PC-9 (cell line): ENCODE measurements at regions not wholly inside any gene's neighbourhood (a gene's known extent, or its start where the extent isn't known, plus 50 kb on each side); places are given as distances from the start of the nearest gene placed in this dataset.

Source experiments
- BruUV-seq: library from RNA; stranded (reverse); fragments of 400-500 nt; replicated peaks from 2 replicates; lab custom pipeline; 2021; lab: Mats Ljungman, UMichigan
- CTCF ChIA-PET: fragments of 300-600 bp; sonication (Branson Sonifier 250); formaldehyde crosslinking; loops from one replicate; lab custom pipeline; 2022; ENCODE audit warnings: antibody characterized with exemption; lab: Charles Lee
- POLR2A ChIA-PET: fragments of 300-600 bp; sonication (Branson Sonifier 250); formaldehyde crosslinking; loops from one replicate; lab custom pipeline; 2022; ENCODE audit warnings: antibody characterized with exemption; ENCODE audit not compliant: unreplicated experiment; lab: Charles Lee
- DNase-seq, 2 experiments: peaks; one replicate each; pipeline versions ENCODE4 v3.0.0 to v3.0.0-alpha.2; 2015 to 2022; ENCODE audit warnings: mixed read lengths in 1 of 2
- H2AFZ ChIP-seq: fragments of 200-600 bp; sonication (generic); 2 replicates; pipeline ENCODE4 v1.8.1; 2017; ENCODE audit warnings: antibody characterized with exemption
- H3F3A ChIP-seq: fragments of 200-600 bp; sonication (generic); 2 replicates; pipeline ENCODE4 v1.8.1; 2017; ENCODE audit warnings: antibody characterized with exemption, mild to moderate bottlenecking, low read depth; ENCODE audit not compliant: insufficient read depth
- H3K27ac ChIP-seq: fragments of 200-600 bp; sonication (generic); 2 replicates; pipeline ENCODE4 v1.6.1; 2016; ENCODE audit warnings: mixed run types
- H3K27me3 ChIP-seq: fragments of 200-600 bp; sonication (generic); 2 replicates; pipeline ENCODE4 v1.6.1; 2016; ENCODE audit warnings: low read depth, mixed run types; ENCODE audit not compliant: insufficient read depth
- H3K36me3 ChIP-seq: fragments of 200-600 bp; sonication (generic); 2 replicates; pipeline ENCODE4 v1.6.1; 2016; ENCODE audit warnings: low read depth, mixed run types
- H3K4me1 ChIP-seq: fragments of 200-600 bp; sonication (generic); replicated peaks from 2 replicates; pipeline ENCODE4 v1.6.1; 2016; ENCODE audit warnings: mixed run types; ENCODE audit not compliant: insufficient read depth
- H3K4me2 ChIP-seq: fragments of 200-600 bp; sonication (generic); 2 replicates; pipeline ENCODE4 v1.6.1; 2017; ENCODE audit warnings: mixed run types
- H3K4me3 ChIP-seq: fragments of 200-600 bp; sonication (generic); 2 replicates; pipeline ENCODE4 v1.6.1; 2016; ENCODE audit warnings: mixed run types
- H3K79me2 ChIP-seq: fragments of 200-600 bp; sonication (generic); 2 replicates; pipeline ENCODE4 v1.6.1; 2017; ENCODE audit warnings: low read depth, mixed run types
- H3K9me2 ChIP-seq: fragments of 200-600 bp; sonication (generic); 2 replicates; pipeline ENCODE4 v1.8.1; 2017; ENCODE audit warnings: mild to moderate bottlenecking; ENCODE audit not compliant: insufficient read depth
- H3K9me3 ChIP-seq: fragments of 200-600 bp; sonication (generic); 2 replicates; pipeline ENCODE4 v1.8.1; 2016; ENCODE audit warnings: low read depth; ENCODE audit not compliant: insufficient read depth
- H4K20me1 ChIP-seq: fragments of 200-600 bp; sonication (generic); 2 replicates; pipeline ENCODE4 v1.8.1; 2017; ENCODE audit not compliant: insufficient read depth
- CTCF ChIP-seq: fragments of 200-600 bp; sonication (generic); conservative IDR thresholded peaks from 2 replicates; pipeline ENCODE4 v1.6.1; 2017; ENCODE audit warnings: mixed run types, antibody characterized with exemption, mild to moderate bottlenecking, moderate library complexity
- EZH2 ChIP-seq: fragments of 200-600 bp; sonication (generic); IDR thresholded peaks from 2 replicates; pipeline ENCODE4 v1.8.0; 2017; ENCODE audit warnings: antibody characterized with exemption, low read depth
- intact Hi-C: fragments of 100-400 bp; cut with micrococcal nuclease; formaldehyde crosslinking; loops from one replicate; pipeline ENCODE4 v1.10.0; 2022; ENCODE audit not compliant: unreplicated experiment

DNA sequence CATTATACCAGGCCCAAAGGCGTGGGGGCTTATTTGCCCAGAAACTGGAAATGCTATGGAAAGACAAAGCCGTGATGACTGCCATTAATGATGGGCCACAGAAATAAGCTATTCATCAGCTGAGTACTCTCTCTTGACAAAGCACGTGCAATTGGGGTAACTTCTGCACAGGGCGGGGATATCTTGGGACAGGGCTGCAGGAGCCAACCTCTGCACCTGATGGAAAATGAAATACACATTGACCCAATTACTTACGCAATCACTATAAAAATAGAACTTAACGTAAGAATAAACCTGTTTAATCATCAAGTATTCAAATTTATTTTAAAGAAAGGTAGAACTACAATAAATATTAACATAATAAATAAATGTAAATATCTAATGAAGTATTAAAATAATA, 180.1 kb upstream of the NTF3 start:
- Histone ChIP-seq H3F3A (no peaks in the 10 kb centered on the region), H4K20me1 (no peaks in the 10 kb centered on the region), H3K36me3 (no peaks in the 10 kb centered on the region), H3K4me1 (no peaks in the 10 kb centered on the region), H3K9me3 (no peaks in the 10 kb centered on the region), H3K9me2 (no peaks in the 10 kb centered on the region), H2AFZ (no peak overlapping the region), H3K79me2 (no peaks in the 10 kb centered on the region), H3K4me3 (no peak overlapping the region), H3K4me2 (no peak overlapping the region), H3K27ac (no peak overlapping the region), H3K27me3 (peaks cover 4% of the 10 kb centered on the region; the same call in 1 of the 2 replicates)
- CTCF ChIA-PET, result no interaction called here
- intact Hi-C loops, result no loop called here
- no peak for DNase-seq
- no TSS peak for BruUV-seq
- TF ChIP-seq CTCF (no peak), EZH2 (no peak)
- POLR2A ChIA-PET, result no interaction called here

GRCh38 chr12:5254703-5255102, 177.2 kb upstream of the NTF3 start:
- DNase-seq, result no peak
- TF ChIP-seq EZH2, result no peak
- TF ChIP-seq CTCF, result no peak
- H4K20me1 ChIP-seq, result no peaks in the 10 kb centered on the region
- BruUV-seq, result no TSS peak
- no peak overlapping the region for H2AFZ ChIP-seq
- no peaks in the 10 kb centered on the region for H3K79me2 ChIP-seq
- H3K4me1 ChIP-seq, result no peaks in the 10 kb centered on the region
- no peaks in the 10 kb centered on the region for H3K36me3 ChIP-seq
- H3K27me3 ChIP-seq, result peaks cover 8% of the 10 kb centered on the region; the same call in 1 of the 2 replicates
- no peaks in the 10 kb centered on the region for H3F3A ChIP-seq
- H3K9me2 ChIP-seq, result no peaks in the 10 kb centered on the region
- no peaks in the 10 kb centered on the region for H3K9me3 ChIP-seq
- no peak overlapping the region for H3K4me2 ChIP-seq
- intact Hi-C loops, result no loop called here
- POLR2A ChIA-PET, result no interaction called here
- CTCF ChIA-PET, result no interaction called here
- no peak overlapping the region for H3K4me3 ChIP-seq
- no peak overlapping the region for H3K27ac ChIP-seq

- intact Hi-C loops, result no loop called here
- CTCF ChIA-PET, result no interaction called here
- Histone ChIP-seq H3K9me2 (no peaks in the 10 kb centered on the region), H3K9me3 (no peaks in the 10 kb centered on the region), H3K4me3 (no peak overlapping the region), H3K27me3 (peaks cover 16% of the 10 kb centered on the region; the same call in 1 of the 2 replicates), H3K4me2 (no peak overlapping the region), H3K36me3 (no peaks in the 10 kb centered on the region), H4K20me1 (no peaks in the 10 kb centered on the region), H3K27ac (no peak overlapping the region), H3K4me1 (no peaks in the 10 kb centered on the region), H2AFZ (no peak overlapping the region), H3K79me2 (no peaks in the 10 kb centered on the region), H3F3A (no peaks in the 10 kb centered on the region)
- TF ChIP-seq CTCF, result no peak
- TF ChIP-seq EZH2, result no peak
- BruUV-seq, result no TSS peak
- POLR2A ChIA-PET, result no interaction called here
- no peak for DNase-seq
Observed at GRCh38 chr12:5257763-5258495, 174.0 kb upstream of the NTF3 start.
